ENCODE measurements at regions not wholly inside any gene's neighbourhood (a gene's known extent, or its start where the extent isn't known, plus 50 kb on each side); places are given as distances from the start of the nearest gene placed in this dataset.

GRCh38 chr4:157023941-157024340 is 52.0 kb upstream of the GLRB start:
- CTCF ChIA-PET: interaction anchor here (0.8 to 1.2 kb wide), 2 partner anchors 10 to 12 kb away, joined by 3 read pairs; no protein-coding TSS in a partner anchor
- no peak for DNase-seq (ENCODE audit: extremely low spot score)
- POLR2A ChIA-PET: no interaction called here

DNA sequence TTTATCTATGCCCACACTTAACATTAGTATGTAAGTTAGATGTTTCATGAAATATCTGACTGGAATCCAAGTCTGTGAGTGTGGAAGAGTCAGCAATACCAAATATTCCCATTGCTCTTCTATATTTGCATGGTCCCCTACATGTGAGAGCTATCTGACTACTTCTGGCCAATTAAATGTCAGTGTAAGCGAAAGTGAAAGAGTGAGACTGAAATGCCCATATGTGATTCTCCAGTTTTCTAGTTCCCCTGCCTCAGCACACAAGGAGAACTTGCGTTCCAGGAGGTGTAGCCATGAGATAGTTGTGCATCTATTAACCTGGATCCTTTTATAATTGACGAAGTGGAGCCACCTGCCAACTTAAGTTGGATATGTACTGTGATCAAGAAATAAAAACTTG is 50.1 kb upstream of the GLRB start:
- no peak for TF ChIP-seq CTCF (IDR thresholded peaks at IDR 0.05; ENCODE audit: control extremely low read depth, extremely low read depth, low read depth, missing control alignments)
- DNase-seq (ENCODE audit: extremely low spot score): no peak
- POLR2A ChIA-PET: no interaction called here
- CTCF ChIA-PET: no interaction called here

More at GRCh38 chr4:157023941-157024340, 52.0 kb upstream of the GLRB start:
- TF ChIP-seq CTCF (IDR thresholded peaks at IDR 0.05; ENCODE audit: control extremely low read depth, extremely low read depth, low read depth, missing control alignments): no peak

All from GM10248 (cell line).